HG02763 (cell line): ENCODE measurements at regions not wholly inside any gene's neighbourhood (a gene's known extent, or its start where the extent isn't known, plus 50 kb on each side); places are given as distances from the start of the nearest gene placed in this dataset.

Experiments used
- ATAC-seq: cut with Tn5 transposase; IDR thresholded peaks from one replicate; pipeline ENCODE4 v1.9.1; 2021; ENCODE audit warnings: mild to moderate bottlenecking, moderate library complexity; ENCODE audit not compliant: unreplicated experiment

DNA sequence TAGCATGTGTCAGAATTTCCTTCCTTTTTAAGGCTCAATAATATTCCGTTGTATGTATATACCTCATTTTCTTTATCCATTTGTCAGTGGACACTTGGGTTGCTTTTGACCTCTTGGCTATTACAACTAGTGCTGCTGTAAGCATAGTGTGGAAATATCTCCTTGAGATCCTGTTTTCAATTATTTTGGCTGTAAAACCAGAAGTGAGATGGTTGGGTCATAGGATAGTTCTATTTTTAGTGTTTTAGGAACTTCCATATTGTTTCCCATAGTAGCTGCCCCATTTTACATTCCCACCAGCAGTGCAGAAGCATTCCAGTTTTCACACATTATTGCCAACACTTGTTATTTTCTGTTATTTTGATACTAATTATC is 70.4 kb upstream of the C15orf39 start:
- ATAC-seq: peak; percentile 12

DNA sequence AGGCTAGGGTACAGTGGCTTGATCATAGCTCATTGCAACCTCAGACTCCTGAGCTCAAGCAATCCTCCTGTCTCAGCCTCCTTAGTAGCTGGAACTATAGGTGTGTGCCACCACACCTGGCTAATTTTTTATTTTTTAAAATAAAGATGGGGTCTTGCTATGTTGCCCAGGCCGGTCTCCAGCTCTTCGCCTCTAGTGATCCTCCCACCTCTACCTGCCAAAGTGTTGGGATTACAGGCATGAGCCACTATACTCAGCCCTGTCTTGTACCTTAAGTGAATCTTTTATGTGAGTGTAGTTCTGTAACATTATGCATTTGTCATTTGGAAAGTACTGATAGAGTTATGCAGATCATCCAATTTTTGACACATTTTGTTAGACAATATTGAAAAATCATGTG is 66.9 kb upstream of the C15orf39 start:
- no peak for ATAC-seq

DNA sequence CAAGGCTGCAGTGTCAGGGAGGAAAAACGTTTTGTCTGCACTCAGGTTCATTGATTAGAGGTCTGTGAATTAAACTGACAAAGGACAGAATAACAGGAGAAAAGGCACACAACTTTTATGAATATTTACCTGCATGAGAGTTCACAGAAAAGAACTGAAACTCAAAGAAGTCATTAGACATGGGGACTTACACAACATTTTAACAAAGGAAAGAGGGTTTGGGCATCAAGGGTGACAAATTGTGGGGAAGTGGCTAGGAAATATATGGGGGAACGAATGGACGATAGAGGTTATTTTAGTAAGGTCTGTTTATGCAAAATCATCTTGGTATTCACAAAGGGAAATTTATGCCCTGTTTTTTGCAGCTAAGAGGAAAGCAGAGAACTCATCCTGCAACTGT is 65.6 kb upstream of the C15orf39 start:
- ATAC-seq: no peak

DNA sequence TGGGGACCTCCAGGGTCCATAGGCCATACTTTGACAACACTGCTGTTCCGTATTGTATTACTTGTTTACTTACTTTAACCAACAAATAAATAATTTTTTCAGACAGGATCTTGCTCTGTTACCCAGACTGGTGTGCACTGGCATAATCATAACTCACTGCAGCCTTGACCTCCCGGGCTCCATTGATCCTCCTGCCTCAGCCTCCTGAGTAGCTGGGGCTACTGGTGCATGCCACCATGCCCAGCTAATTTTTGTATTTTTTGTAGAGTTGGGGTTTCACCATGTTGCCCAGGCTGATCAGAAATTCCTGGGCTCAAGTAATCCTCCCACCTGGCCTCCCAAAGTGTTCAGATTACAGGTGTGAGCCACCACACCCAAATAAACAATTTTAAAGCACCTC is 64.9 kb upstream of the C15orf39 start:
- no peak for ATAC-seq

DNA sequence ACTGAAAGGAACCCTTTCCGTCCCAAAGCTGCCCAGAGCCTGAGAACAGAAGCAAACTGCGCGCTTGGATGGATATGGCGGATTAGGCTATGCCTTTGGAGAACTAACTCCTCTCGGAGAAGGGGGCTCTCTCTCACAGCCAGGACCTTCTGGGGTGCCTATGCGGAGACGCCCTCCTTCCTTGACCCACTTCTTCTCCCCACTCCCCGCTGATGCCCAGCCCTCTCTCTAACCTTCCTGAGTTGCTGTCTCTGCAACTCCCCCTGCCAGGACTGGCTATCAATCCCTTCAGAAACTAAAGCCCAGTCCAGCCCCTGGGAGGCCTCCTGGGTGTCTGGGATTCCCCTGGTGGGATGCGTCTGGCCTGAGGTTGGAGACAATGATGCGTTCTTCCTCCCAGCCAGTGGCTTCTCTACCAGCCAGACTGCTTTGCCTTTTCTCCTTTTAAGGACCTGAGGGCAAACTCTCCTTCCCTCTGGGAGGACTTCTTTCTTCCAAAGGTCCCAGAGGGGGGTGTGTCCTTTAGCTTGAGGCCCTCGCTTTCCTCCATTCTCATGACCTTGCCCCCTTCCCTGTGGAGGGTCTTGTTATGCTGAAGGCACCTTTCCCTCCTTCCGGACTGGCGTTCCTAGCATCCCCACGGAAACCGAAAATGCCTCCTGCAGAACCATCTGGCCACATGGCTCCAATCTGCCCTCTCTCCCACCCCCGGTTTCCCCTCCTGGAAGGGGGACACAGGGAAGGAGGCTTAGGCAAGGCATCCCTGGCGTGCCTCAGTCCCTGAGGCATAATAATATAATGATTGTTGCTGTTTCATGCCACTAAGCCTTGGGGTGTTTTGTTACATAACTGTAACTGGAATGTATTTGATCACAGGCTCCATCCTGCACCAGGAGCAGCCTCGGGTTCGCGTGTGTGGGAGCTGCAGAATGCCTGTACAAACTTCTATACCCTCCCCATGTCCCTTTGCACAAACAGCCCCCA is 63.4 kb upstream of the C15orf39 start:
- ATAC-seq: no peak

DNA sequence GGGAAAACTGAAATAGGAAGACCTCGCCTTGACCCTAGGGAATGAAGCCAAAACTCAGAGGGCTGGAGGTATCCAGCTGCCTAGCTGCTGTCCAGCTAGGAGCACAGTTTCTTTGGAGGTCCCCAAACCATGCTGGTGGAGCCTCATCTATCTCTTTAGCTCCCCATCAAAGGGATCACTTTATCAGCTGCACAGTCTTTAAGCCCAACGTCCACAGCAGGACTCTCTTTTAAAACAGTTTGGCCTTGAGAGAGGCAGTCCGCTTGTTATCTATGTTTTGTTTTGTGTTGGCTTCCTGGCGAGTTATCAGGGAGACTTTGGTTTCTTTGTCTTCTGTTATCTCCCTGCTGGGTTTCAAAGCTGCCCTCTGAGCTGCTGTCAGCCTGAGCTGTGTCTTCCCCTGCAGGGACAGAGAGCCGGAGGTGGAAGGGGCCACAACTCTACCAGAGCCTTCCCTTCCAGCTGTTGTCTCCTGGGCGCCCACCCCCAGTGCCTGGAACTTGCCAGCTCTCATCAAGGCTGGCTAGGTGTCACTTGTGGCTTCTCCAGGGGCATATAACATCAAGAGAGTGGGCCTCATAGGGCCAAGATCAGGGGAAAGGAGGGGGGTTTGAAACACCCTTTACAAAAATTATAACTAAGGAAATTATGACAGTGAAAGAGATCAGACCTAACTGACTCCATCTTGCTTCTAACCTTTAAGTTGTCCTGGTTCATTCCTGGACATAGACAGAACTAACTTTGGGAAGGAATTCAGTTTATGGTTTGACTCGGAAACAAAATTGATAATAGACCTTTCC is 61.4 kb upstream of the C15orf39 start:
- ATAC-seq: no peak

DNA sequence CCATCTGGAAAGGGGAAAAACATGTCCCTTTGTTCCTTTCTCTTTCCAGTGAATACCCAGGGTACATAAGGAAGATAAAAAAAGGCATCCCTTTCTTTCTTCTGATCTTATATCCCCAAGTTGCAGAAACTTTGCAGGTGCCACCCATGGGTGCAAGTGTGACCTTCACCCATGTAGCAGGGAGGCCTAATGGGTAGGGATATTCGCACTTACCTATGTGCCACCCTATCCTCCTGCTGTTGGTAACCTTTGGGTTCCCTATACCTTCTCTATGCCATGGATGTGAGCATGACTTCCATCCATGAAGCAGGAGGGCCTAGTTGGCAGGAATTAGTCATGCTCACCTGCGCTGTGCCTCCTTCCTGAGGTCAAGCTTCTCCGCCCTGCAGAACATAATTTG is 59.2 kb upstream of the C15orf39 start:
- no peak for ATAC-seq

DNA sequence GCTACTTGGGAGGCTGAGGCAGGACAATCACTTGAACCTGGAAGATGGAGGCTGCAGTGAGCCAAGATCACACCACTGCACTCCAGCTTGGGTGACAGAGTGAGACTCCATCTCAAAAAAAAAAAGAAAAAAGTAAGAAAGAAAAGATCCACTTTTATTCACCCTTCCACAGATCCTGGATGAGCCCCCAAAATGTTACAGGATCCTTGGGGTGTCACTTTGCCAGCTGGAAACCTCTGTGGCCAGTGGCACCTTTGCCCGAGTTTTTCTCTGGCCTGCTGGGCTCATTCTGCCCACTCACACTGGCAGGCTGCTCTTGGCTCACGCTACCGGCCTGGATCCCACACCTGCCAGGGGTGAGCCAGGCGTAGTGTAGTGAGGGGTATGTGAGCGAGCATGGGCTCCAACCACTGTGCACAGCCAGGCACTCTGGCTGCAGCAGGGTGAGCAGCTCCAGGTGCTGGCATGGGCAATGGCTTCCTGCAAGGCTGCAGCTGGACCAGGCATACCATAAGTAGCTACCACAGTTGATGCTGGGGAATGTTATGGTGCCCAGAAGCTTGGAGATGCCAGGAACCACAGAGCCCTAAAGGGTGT is 57.8 kb upstream of the C15orf39 start:
- no peak for ATAC-seq

DNA sequence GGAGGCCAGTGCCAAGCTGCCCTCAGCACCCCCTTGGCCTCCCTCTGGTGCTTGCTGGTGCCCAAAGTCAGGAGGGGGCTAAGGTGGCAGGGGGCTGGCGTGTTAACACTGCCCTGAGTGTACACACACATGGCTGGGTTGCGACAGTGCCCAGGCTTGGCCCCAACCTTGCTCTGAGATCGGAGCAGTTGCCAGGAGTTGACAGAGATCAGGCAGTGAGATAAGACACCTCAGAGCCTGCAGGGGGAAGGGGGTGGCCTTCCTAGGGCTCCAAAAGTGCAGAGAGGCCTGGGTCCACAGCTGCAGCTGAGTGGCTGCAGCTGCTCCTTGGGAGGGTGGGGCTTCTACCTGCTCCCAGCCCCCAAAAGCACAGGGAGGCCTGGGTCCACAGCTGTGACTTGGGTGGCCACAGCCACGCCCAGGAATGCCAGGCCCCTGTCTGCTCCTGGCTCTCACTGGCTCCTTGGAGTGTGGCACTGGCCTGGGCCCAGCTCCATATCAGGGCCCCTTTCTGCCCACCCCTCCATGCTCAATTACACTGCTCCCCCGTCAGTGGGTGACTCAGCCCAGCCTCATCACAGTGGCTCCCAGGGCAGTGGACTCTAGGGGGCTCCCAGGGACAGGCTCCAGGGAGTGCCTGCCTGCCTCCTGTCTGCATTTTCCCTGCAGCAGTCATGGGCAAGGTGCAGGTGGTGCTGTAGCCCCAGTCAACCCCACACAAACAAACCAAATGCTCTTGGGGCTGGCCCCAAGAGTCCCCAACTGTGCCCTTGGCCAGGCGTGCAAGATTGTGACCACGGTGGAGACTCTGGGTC is 56.4 kb upstream of the C15orf39 start:
- no peak for ATAC-seq

DNA sequence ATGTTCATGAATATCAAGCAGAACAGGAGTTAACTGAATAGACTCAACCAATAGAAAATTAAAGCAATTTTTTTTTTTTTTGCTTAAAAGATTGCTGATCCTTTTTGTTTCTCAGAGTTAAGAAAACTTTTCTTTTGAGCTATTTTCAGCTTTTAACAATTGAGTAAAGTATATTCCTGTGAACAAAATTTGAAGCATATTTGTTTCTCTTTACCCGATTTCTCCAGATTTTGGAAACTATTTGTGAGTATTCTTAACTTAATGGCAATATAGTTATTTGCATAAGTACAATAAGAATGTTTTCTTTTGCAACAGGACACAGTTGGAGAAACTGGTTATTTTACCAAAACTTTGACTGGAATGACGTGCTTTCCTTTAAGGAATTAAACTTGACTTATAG is 53.4 kb upstream of the C15orf39 start:
- ATAC-seq: no peak

DNA sequence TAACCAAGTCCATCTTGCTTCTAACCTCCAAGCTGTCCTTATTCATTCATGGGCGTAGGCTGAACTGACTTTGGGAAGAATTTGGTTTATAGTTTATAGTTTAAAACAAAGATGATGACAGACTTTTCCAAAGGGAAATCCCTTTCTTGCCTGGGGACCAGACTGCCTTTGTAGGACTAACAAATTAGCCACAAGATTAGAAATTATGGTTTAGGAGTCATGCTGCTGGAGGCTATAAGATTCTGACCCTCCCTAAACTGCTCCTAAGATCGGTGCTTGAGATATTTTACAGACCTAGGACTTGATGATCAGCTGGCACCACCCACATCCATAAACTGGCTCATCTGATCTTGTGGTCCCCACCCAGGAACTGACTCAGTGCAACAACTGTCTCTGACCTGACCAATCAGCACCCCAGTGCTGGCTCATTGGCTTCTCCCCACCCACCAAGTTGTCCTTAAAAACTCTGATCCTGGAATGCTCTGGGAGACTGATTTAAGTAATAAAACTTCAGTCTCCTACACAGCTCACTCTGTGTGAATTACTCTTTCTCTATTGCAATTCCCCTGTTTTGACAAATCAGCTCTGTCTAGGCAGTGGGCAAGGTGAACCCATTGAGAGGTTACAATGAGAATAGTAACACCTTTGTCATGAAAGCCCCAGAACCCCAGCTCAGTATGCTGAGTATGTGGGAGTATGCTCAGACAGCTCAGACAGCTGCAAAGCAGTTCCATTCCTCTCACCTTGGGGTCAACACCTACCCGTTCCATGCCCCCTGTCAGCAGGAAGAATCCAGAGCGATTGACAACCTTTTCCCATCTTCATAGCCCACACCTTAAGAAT is 51.6 kb upstream of the C15orf39 start:
- no peak for ATAC-seq

DNA sequence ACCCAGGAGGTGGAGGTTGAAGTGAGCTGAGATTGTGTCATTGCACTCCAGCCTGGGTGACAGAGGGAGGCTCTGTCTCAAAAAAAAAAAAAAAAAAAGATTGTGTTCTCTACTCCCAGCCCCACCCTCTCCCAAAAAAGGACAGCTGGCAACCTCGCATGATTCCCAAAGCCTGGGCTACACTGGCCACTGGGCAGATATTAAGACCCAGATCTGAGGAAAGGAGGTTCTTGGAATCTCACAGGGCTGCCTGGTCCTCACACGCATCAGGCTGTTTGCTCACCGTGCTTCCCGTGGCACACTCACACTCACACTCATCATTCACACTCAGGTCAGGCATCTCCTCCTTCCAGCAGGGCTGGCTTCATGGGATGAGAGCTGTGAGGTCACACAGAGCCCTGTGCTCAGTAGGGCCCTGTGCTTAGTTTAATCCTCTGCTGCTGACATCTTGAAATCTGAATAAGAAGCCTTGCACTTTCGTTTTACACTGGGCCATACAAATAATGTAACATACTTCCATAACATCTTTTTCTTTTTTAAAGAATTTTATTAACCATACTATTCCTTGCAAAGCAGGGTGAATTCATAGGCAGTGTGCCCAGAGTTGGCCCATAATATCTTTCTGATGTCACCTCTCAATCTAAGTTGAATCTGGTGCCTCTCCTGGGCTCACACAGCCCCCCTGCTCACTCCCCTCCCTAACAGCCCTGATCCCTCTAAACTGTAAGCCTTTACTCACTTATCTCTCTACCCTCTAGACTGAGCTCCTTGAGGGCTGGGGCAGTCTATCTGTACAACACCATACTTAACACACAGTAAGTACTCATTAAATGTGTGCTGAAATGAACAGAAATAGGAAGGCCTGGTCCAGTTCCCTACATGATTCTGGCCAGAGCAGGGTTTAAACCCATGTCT is 50.2 kb upstream of the C15orf39 start:
- no peak for ATAC-seq
